ENCODE measurements at regions not wholly inside any gene's neighbourhood (a gene's known extent, or its start where the extent isn't known, plus 50 kb on each side); places are given as distances from the start of the nearest gene placed in this dataset.

- H3K9me3 ChIP-seq (ENCODE audit: control insufficient read depth, low read length) = peaks cover 10% of the 10 kb centered on the region
- H3K36me3 ChIP-seq (ENCODE audit: control insufficient read depth, insufficient read depth, low read length) = no peaks in the 10 kb centered on the region
- H3K27ac ChIP-seq (ENCODE audit: low read depth, low read length, severe bottlenecking) = no peak overlapping the region
- H3K4me1 ChIP-seq (ENCODE audit: control insufficient read depth, insufficient read depth, low read length, poor library complexity, severe bottlenecking) = peaks cover 4% of the 10 kb centered on the region
- no peak overlapping the region for H3K4me3 ChIP-seq (ENCODE audit: extremely low read depth, insufficient read depth, low read length, poor library complexity, severe bottlenecking)
Measured at GRCh38 chr14:55734731-55735130, 154.7 kb downstream of the KTN1 start.

GRCh38 chr14:55739967-55740648, 160.1 kb downstream of the KTN1 start:
- Histone ChIP-seq H3K27ac (ENCODE audit: low read depth, low read length, severe bottlenecking) (peak overlapping the region; percentile 41), H3K36me3 (ENCODE audit: control insufficient read depth, insufficient read depth, low read length) (no peaks in the 10 kb centered on the region), H3K4me1 (ENCODE audit: control insufficient read depth, insufficient read depth, low read length, poor library complexity, severe bottlenecking) (no peaks in the 10 kb centered on the region), H3K4me3 (ENCODE audit: extremely low read depth, insufficient read depth, low read length, poor library complexity, severe bottlenecking) (no peak overlapping the region), H3K9me3 (ENCODE audit: control insufficient read depth, low read length) (peaks cover 6% of the 10 kb centered on the region)
- 83% methylated on average over 5 of the region's 6 CpGs; no CpG with 5 or more reads in 1 of the 2 experiments for WGBS, 2 experiments (ENCODE audit: insufficient coverage in 2 of 2)

GRCh38 chr14:55740649-55740989, 160.6 kb downstream of the KTN1 start:
- 94 to 96% methylated on average over 3 of the region's 3 CpGs for WGBS, 2 experiments (ENCODE audit: insufficient coverage in 2 of 2)
- Histone ChIP-seq H3K4me3 (ENCODE audit: extremely low read depth, insufficient read depth, low read length, poor library complexity, severe bottlenecking) (no peak overlapping the region), H3K36me3 (ENCODE audit: control insufficient read depth, insufficient read depth, low read length) (no peaks in the 10 kb centered on the region), H3K4me1 (ENCODE audit: control insufficient read depth, insufficient read depth, low read length, poor library complexity, severe bottlenecking) (no peaks in the 10 kb centered on the region), H3K9me3 (ENCODE audit: control insufficient read depth, low read length) (peaks cover 6% of the 10 kb centered on the region), H3K27ac (ENCODE audit: low read depth, low read length, severe bottlenecking) (peak overlapping the region; percentile 41)

- no peak overlapping the region for H3K4me3 ChIP-seq (ENCODE audit: extremely low read depth, insufficient read depth, low read length, poor library complexity, severe bottlenecking)
- H3K9me3 ChIP-seq (ENCODE audit: control insufficient read depth, low read length) = no peaks in the 10 kb centered on the region
- 70 to 100% methylated on average over 1 to 3 of the region's 5 CpGs for WGBS, 2 experiments (ENCODE audit: insufficient coverage in 2 of 2)
- H3K4me1 ChIP-seq (ENCODE audit: control insufficient read depth, insufficient read depth, low read length, poor library complexity, severe bottlenecking) = peaks cover 3% of the 10 kb centered on the region
- H3K36me3 ChIP-seq (ENCODE audit: control insufficient read depth, insufficient read depth, low read length) = no peaks in the 10 kb centered on the region
- H3K27ac ChIP-seq (ENCODE audit: low read depth, low read length, severe bottlenecking) = no peak overlapping the region
Measured at GRCh38 chr14:55741240-55741639, 161.2 kb downstream of the KTN1 start.

- no peaks in the 10 kb centered on the region for H3K9me3 ChIP-seq (ENCODE audit: control insufficient read depth, low read length)
Measured at GRCh38 chr14:55743551-55743950, 163.5 kb downstream of the KTN1 start.

GRCh38 chr14:55744321-55744720, 164.3 kb downstream of the KTN1 start:
- Histone ChIP-seq H3K4me1 (ENCODE audit: control insufficient read depth, insufficient read depth, low read length, poor library complexity, severe bottlenecking) (peaks cover 3% of the 10 kb centered on the region), H3K9me3 (ENCODE audit: control insufficient read depth, low read length) (no peaks in the 10 kb centered on the region), H3K27ac (ENCODE audit: low read depth, low read length, severe bottlenecking) (no peak overlapping the region), H3K36me3 (ENCODE audit: control insufficient read depth, insufficient read depth, low read length) (no peaks in the 10 kb centered on the region), H3K4me3 (ENCODE audit: extremely low read depth, insufficient read depth, low read length, poor library complexity, severe bottlenecking) (no peak overlapping the region)
- 100% methylated on average over 3 to 4 of the region's 4 CpGs for WGBS, 2 experiments (ENCODE audit: insufficient coverage in 2 of 2)

More at GRCh38 chr14:55743551-55743950, 163.5 kb downstream of the KTN1 start:
- 92 to 94% methylated on average over 4 to 5 of the region's 6 CpGs for WGBS, 2 experiments (ENCODE audit: insufficient coverage in 2 of 2)
- Histone ChIP-seq H3K4me3 (ENCODE audit: extremely low read depth, insufficient read depth, low read length, poor library complexity, severe bottlenecking) (no peak overlapping the region), H3K27ac (ENCODE audit: low read depth, low read length, severe bottlenecking) (no peak overlapping the region), H3K4me1 (ENCODE audit: control insufficient read depth, insufficient read depth, low read length, poor library complexity, severe bottlenecking) (peaks cover 3% of the 10 kb centered on the region), H3K36me3 (ENCODE audit: control insufficient read depth, insufficient read depth, low read length) (no peaks in the 10 kb centered on the region)

- 90 to 93% methylated on average over 7 of the region's 7 CpGs for WGBS, 2 experiments (ENCODE audit: insufficient coverage in 2 of 2)
- no peak overlapping the region for H3K4me3 ChIP-seq (ENCODE audit: extremely low read depth, insufficient read depth, low read length, poor library complexity, severe bottlenecking)
- H3K36me3 ChIP-seq (ENCODE audit: control insufficient read depth, insufficient read depth, low read length) = no peaks in the 10 kb centered on the region
- no peaks in the 10 kb centered on the region for H3K9me3 ChIP-seq (ENCODE audit: control insufficient read depth, low read length)
- H3K4me1 ChIP-seq (ENCODE audit: control insufficient read depth, insufficient read depth, low read length, poor library complexity, severe bottlenecking) = peaks cover 3% of the 10 kb centered on the region
- H3K27ac ChIP-seq (ENCODE audit: low read depth, low read length, severe bottlenecking) = no peak overlapping the region
Measured at GRCh38 chr14:55745906-55746305, 165.9 kb downstream of the KTN1 start.

- no peak overlapping the region for H3K4me3 ChIP-seq (ENCODE audit: extremely low read depth, insufficient read depth, low read length, poor library complexity, severe bottlenecking)
- 100% methylated on average over 1 to 2 of the region's 2 CpGs for WGBS, 2 experiments (ENCODE audit: insufficient coverage in 2 of 2)
- H3K4me1 ChIP-seq (ENCODE audit: control insufficient read depth, insufficient read depth, low read length, poor library complexity, severe bottlenecking) = peaks cover 3% of the 10 kb centered on the region
- no peak overlapping the region for H3K27ac ChIP-seq (ENCODE audit: low read depth, low read length, severe bottlenecking)
- no peaks in the 10 kb centered on the region for H3K9me3 ChIP-seq (ENCODE audit: control insufficient read depth, low read length)
- no peaks in the 10 kb centered on the region for H3K36me3 ChIP-seq (ENCODE audit: control insufficient read depth, insufficient read depth, low read length)
Measured at GRCh38 chr14:55746558-55746957, 166.6 kb downstream of the KTN1 start.

GRCh38 chr14:55747186-55747585, 167.2 kb downstream of the KTN1 start:
- WGBS, 2 experiments (ENCODE audit: insufficient coverage in 2 of 2) = 88 to 93% methylated on average over 6 of the region's 6 CpGs
- H3K4me3 ChIP-seq (ENCODE audit: extremely low read depth, insufficient read depth, low read length, poor library complexity, severe bottlenecking) = no peak overlapping the region
- H3K27ac ChIP-seq (ENCODE audit: low read depth, low read length, severe bottlenecking) = no peak overlapping the region

GRCh38 chr14:55749201-55749812, 169.3 kb downstream of the KTN1 start:
- H3K27ac ChIP-seq (ENCODE audit: low read depth, low read length, severe bottlenecking) = no peak overlapping the region
- H3K4me1 ChIP-seq (ENCODE audit: control insufficient read depth, insufficient read depth, low read length, poor library complexity, severe bottlenecking) = peaks cover 3% of the 10 kb centered on the region
- 100% methylated on average over 1 of the region's 1 CpG; no CpG with 5 or more reads in 1 of the 2 experiments for WGBS, 2 experiments (ENCODE audit: insufficient coverage in 2 of 2)
- no peaks in the 10 kb centered on the region for H3K36me3 ChIP-seq (ENCODE audit: control insufficient read depth, insufficient read depth, low read length)
- H3K9me3 ChIP-seq (ENCODE audit: control insufficient read depth, low read length) = no peaks in the 10 kb centered on the region
- H3K4me3 ChIP-seq (ENCODE audit: extremely low read depth, insufficient read depth, low read length, poor library complexity, severe bottlenecking) = no peak overlapping the region

More at GRCh38 chr14:55747186-55747585, 167.2 kb downstream of the KTN1 start:
- H3K4me1 ChIP-seq (ENCODE audit: control insufficient read depth, insufficient read depth, low read length, poor library complexity, severe bottlenecking) = peaks cover 3% of the 10 kb centered on the region
- no peaks in the 10 kb centered on the region for H3K36me3 ChIP-seq (ENCODE audit: control insufficient read depth, insufficient read depth, low read length)
- no peaks in the 10 kb centered on the region for H3K9me3 ChIP-seq (ENCODE audit: control insufficient read depth, low read length)

- Histone ChIP-seq H3K4me1 (ENCODE audit: control insufficient read depth, insufficient read depth, low read length, poor library complexity, severe bottlenecking) (peaks cover 3% of the 10 kb centered on the region), H3K27ac (ENCODE audit: low read depth, low read length, severe bottlenecking) (no peak overlapping the region), H3K9me3 (ENCODE audit: control insufficient read depth, low read length) (no peaks in the 10 kb centered on the region), H3K4me3 (ENCODE audit: extremely low read depth, insufficient read depth, low read length, poor library complexity, severe bottlenecking) (no peak overlapping the region), H3K36me3 (ENCODE audit: control insufficient read depth, insufficient read depth, low read length) (no peaks in the 10 kb centered on the region)
- 86 to 88% methylated on average over 5 of the region's 8 CpGs for WGBS, 2 experiments (ENCODE audit: insufficient coverage in 2 of 2)
Measured at GRCh38 chr14:55749946-55750345, 169.9 kb downstream of the KTN1 start.

Measured in mesodermal cell (in vitro differentiated cells).